ENCODE measurements at regions not wholly inside any gene's neighbourhood (a gene's known extent, or its start where the extent isn't known, plus 50 kb on each side); places are given as distances from the start of the nearest gene placed in this dataset.

GRCh38 chr16:11452746-11453389, 107.6 kb downstream of the RMI2 start (continued):
- TF ChIP-seq IKZF1 (conservative IDR thresholded peaks at IDR 0.05), result no peak
- TF ChIP-seq RELB (IDR thresholded peaks at IDR 0.05; ENCODE audit: low read depth), result no peak
- TF ChIP-seq CREB1 (IDR thresholded peaks at IDR 0.05; ENCODE audit: low read depth), result no peak

- CTCF ChIA-PET, result no interaction called here
- Histone ChIP-seq H3K4me3 (no peak overlapping the region), H2AFZ (ENCODE audit: control insufficient read depth, low read depth, low read length) (no peak overlapping the region), H3K79me2 (ENCODE audit: control insufficient read depth, insufficient read depth, low read length) (no peaks in the 10 kb centered on the region), H3K27ac (ENCODE audit: control insufficient read depth, insufficient read depth) (no peak overlapping the region), H3K27me3 (replicated peaks in 1 of 2; ENCODE audit: control insufficient read depth in 2 of 2, insufficient read depth in 2 of 2, low read length in 1 of 2) (no peaks in the 10 kb centered on the region; a peak in 1 of 4 replicates), H3K4me2 (ENCODE audit: control insufficient read depth, insufficient read depth) (no peak overlapping the region), H3K36me3 (ENCODE audit: control insufficient read depth in 2 of 2, insufficient read depth in 2 of 2, low read length in 1 of 2) (no peaks in the 10 kb centered on the region), H4K20me1 (ENCODE audit: control insufficient read depth, insufficient read depth) (no peaks in the 10 kb centered on the region), H3K4me1 (ENCODE audit: control insufficient read depth, insufficient read depth, low read length) (no peaks in the 10 kb centered on the region), H3K9ac (ENCODE audit: control insufficient read depth, insufficient read depth, low read length) (no peak overlapping the region), H3K9me3 (replicated peaks; ENCODE audit: control insufficient read depth, insufficient read depth, low read length) (no peaks in the 10 kb centered on the region)
- in situ Hi-C loops (cut with MboI) (no loop called here), intact Hi-C loops (cut with micrococcal nuclease; ENCODE audit: unreplicated experiment) (no loop called here)
- DNase-seq (ENCODE audit: low read depth, low spot score) (no peak), FAIRE-seq (no peak), ATAC-seq (no peak)
- 94% methylated on average over 10 of the region's 10 CpGs for whole genome bisulfite sequencing (ENCODE audit: insufficient coverage, insufficient replicate concordance, low lambda C conversion rate, missing lambda C conversion rate)
- RAD21 ChIA-PET (ENCODE audit: unreplicated experiment), result no interaction called here
- POLR2A ChIA-PET, result interaction anchor here (0.7 kb wide), 2 partner anchors 12 to 58 kb away, joined by 4 read pairs; no protein-coding TSS in a partner anchor
- BruUV-seq (replicated peaks), result no TSS peak
- SMC1A ChIA-PET (ENCODE audit: uncharacterized antibody, unreplicated experiment), result no interaction called here
- TF ChIP-seq ZNF217 (IDR thresholded peaks at IDR 0.05) (no peak), GABPA (IDR thresholded peaks at IDR 0.05; ENCODE audit: low read depth) (no peak), RUNX3 (IDR thresholded peaks at IDR 0.05; ENCODE audit: low read length) (no peak), ELK1 (IDR thresholded peaks at IDR 0.05; ENCODE audit: low read depth, low read length) (no peak), FOXK2 (IDR thresholded peaks at IDR 0.05) (no peak), SUPT20H (IDR thresholded peaks at IDR 0.05; ENCODE audit: borderline replicate concordance, control insufficient read depth, low read depth, low read length) (no peak), FOXM1 (IDR thresholded peaks at IDR 0.05; ENCODE audit: low read depth, low read length) (no peak), POLR2AphosphoS2 (IDR thresholded peaks at IDR 0.05; ENCODE audit: low read depth, low read length) (no peak), SREBF2 (IDR thresholded peaks at IDR 0.05; ENCODE audit: low read length) (no peak), BACH1 (IDR thresholded peaks at IDR 0.05; ENCODE audit: borderline replicate concordance) (no peak), MEF2B (IDR thresholded peaks at IDR 0.05; ENCODE audit: partially characterized antibody, poor library complexity, severe bottlenecking) (no peak), EED (IDR thresholded peaks at IDR 0.05; ENCODE audit: low read depth) (no peak), IRF3 (IDR thresholded peaks at IDR 0.05) (no peak), KDM1A (IDR thresholded peaks at IDR 0.05; ENCODE audit: borderline replicate concordance) (no peak), ZBTB4 (CRISPR knock-in tag; IDR thresholded peaks at IDR 0.05) (no peak)
Measured at GRCh38 chr16:11456741-11457140, 111.5 kb downstream of the RMI2 start.

Data from GM12878 (cell line).